HG02870 (cell line): ENCODE measurements at regions not wholly inside any gene's neighbourhood (a gene's known extent, or its start where the extent isn't known, plus 50 kb on each side); places are given as distances from the start of the nearest gene placed in this dataset.
"Not testable (repeated sequence)": the region's sequence is repeated elsewhere in the genome, so short reads cannot be mapped to it uniquely, and the experiment has no call there.

ENCODE experiments used
- ATAC-seq: cut with Tn5 transposase; IDR thresholded peaks from one replicate; pipeline ENCODE4 v1.9.1; 2021; ENCODE audit warnings: mild to moderate bottlenecking, moderate library complexity; ENCODE audit not compliant: unreplicated experiment

DNA sequence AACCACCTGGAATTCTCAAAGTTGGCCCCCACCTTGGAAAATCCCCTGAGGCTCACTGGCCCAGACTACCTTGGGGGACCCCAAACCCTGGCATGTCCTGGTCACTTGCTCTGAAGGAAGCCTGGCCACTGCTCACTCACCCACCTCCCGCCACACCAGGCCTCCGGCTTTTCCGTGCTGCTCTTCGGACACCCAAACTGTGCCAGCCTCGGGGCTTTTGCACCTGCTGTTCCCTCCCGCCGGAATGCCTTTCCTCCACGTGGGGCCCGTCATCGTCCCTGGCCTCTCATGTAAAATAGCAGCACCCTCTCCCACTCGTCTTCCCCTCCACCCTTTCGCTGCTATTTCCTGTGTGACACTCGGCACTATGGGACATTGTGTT lies 87.2 kb upstream of the NCOR2 start:
- ATAC-seq = no peak

DNA sequence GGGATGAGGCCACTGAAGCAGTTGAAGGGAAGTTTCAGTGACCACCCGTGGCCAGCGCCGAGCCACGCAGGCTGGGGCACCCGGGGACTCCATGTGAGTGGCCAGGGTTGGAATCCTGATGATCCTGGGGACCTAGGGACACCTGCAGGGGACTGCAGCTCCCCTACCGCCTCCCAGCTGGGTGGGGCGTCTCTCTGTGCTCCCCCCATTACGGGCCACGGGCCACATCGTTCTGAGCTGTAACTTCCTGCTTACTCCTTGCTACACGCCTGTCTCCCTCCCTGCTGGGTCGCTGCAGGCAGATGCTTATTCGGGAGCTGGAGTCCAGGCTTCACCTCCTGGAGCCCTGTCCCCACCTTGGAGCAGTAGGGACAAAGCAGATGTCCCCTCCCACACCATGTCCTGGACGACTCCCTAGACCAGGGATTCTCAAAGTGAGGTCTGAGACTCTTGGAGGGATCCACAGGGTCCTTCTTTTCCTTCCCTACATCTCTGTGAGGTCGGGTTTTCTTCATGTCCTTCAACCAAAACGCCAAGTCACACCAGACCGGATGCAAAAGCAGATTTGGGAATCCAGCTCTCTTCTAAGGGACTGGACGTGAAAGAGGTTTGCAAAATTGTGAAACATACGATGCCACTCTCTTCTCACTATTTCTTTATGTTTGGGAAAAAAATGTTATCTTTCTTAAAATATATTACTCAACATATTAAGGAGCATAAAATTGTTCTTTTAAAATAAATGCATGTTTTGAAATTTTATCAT lies 85.9 kb upstream of the NCOR2 start:
- ATAC-seq = no peak

DNA sequence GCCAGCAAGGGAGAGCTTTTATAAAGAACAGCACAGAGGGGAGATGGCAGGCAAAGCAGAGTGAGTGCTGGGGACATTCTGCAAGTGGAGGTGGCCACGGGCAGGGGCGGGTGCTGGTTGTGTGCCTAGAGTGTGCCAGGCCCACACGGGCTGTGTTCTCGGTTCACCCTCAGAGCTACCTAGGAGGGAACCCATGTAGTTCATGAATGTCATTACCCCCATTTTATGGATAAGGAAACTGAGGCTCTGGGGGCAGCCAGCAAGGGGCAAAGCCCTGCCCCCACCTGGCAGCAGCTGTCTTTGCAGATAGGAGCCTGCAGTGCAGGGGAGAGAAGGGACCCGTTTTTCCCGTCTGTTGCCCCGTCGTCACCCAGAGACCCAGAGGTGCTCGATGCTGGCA lies 85.2 kb upstream of the NCOR2 start:
- no peak for ATAC-seq

DNA sequence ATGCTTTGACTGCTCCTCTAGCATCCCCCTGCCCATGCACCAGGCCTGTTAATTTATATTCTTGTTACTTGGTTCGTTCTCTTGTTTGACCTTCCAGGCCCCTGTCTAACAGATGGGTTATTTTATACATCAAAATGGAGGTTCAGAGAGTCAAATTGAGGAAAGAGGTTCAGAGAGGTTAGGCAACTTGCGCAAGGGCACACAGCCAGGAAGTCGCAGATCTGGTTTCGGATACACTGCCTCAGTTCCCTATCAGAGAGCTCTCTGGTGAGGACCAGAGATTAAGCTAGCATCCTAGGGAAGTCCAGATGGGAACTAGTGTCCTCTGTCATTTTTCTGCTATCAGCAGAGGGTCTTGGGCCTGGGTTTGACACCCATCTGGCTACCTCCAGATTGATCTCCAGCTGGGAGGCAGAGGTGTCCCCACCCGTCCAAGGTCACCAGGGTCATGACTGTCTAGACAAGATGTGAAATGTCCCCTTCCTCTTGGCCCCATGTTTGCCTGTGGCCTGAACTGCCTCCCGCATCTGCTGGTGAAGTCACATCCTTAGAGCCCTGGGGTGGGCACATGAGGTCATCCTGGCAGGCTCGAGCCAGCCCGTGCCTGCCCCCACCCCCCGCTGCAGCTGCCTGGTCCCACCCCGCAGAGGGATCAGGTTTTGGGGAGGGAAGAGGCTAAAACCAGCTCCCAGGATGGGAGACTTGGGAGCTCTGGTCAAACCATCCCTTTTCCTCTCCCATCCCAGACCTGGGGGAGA lies 84.3 kb upstream of the NCOR2 start:
- ATAC-seq = no peak

DNA sequence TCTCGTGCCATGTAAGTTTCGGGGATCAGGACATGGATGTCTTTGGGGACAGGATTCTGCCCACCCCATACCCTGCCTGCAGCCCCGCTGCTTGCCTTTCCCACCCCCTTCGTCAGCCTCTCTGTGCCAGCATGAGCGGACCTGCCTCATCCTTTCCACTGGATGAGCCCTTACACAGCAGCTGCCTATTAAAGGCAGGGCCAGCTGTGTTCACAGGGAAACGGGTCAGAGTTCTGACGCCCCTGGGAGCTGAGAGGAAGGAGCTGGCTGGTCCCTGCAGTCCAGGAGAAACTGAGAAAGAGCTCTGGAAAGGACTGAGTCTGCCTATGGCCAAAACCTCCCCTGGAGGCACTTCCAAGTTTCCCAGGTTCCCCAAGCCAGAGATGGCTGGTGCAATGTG lies 83.5 kb upstream of the NCOR2 start:
- no peak for ATAC-seq

DNA sequence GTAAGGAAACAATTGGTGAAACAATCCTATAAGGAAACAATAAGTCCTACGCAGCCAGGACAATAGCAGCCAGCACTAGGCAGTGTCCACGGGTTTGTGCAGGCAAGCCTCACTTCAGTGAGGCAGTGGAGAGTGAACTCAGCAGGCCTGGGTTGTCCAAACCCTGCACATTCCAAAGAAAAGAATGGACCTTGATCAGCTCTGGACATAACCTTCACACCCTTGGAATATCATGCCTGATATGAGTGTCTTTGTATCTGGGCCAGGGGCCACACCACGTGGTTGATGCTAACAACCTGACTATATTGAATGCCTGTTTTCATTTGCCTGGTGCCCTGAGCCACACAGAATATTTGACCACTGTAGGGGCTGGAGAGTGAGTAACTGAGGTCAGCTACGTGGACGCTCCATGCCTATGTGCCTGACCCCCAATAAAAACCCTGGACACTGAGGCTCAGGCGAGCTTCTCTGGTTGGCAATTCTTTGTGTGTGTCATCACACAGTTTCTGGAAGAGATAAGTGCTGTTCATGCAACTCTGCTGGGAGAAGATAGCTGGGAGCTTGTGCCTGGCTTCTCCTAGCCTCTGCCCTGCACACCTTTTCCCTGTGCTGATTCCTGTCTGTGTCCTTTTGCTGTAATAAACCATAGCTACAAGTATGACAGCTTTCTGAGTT lies 81.4 kb upstream of the NCOR2 start:
- no peak for ATAC-seq

DNA sequence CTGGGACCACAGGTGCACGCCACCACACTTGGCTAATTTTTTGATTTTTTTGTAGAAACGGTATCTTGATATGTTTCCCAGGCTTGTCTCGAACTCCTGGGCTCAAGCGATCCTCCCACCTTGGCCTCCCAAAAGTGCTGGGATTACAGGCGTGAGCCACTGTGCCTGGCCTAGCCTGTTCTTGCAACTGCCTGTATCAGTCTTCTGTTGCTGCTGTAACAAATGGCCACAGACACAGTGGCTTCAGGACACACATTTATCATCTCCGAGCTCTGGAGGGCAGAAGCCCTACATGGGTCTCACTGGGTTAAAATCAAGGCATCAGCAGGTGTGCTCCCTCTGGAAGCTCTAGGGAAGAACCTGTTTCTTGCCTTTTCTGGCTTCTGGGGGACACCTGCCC lies 79.9 kb upstream of the NCOR2 start:
- no peak for ATAC-seq

DNA sequence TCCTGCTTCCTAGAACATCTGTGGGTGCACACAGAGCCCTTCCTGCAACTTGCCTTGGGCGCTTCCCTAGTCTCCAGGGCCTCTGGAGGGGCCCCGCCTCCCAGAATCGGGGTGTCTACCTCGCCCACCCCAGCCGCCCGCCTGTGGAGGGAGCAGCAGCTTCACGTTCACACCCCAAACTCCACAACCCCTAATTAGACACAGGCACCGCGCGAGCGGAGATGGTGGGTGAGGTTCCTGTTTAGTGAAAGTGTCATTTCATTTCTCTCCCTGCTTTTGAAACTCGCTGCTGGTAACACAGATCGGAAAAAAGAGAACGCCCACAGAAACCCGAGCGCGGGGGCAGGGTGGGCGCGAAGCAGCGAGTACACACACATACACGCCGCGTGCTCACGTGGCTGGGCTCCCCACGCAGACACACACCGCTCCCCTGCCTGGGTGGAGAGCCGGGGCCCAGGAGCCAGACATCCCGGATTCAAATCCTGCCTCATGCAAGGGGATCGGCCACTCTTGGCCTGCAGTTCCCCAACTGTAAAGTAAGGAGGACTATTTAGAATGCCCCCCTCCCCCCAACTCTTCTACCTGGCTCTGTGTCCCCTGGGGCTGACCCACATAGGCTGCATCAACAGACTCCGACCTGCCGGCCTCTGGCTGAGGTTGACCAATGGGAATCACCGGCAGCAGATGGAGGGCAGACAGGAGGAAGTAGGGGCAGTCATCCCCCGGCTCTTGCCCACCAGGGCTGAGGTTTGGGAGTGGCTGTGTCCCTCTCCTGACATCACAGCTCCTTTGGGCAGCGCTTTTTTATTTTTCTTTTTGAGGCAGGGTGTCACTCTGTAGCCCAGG lies 79.2 kb upstream of the NCOR2 start:
- no peak for ATAC-seq

DNA sequence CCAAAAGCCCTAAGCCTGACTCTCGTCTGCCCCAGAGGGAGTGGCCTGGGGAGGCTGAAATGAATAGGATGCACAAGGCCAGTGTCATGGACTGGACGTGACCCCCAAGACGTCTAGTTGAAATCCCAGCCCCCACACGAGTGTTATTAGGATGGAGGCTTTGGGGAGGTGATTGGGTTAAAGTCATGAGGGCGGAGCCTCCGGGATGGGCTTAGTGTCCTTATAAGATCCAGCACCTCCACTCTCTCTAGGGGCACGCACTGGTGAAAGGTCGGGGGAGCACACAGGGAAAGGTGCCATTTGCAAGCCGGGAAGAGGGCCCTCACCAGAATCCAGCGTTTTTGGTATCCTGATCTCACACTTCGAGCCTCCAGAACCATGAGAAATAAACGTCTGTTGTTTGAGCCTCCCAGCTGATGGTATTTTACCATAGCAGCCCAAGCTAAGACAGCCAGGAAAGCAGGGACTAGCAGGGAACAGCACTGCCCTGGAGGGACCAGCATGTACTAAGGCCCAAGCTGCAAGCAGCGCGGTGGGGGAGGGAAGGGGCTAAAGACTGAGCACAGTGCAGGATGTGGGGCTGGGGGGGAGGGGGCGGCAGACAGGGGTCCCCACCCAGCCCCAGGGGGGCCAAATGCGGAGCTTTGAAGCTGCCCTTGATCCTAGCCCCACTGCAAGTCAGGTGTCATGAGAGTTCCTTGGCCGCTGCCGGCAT lies 78.3 kb upstream of the NCOR2 start:
- no peak for ATAC-seq

DNA sequence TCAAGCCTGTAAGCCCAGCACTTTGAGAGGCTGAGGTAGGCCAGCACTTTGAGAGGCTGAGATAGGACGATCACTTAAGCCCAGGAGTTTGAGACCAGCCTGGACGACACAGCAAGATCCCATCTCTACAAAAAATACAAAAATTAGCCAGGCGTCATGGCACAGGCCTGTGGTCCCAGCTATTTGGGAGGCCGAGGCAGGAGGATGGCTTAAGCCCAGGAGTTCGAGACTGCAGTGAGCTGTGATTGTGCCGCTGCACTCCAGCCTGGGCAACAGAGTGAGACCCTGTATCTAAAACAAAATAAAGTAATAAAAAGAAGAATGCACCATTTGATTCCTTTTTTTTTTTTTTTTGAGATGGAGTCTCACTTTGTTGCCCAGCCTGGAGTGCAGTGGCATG lies 76.4 kb upstream of the NCOR2 start:
- ATAC-seq = not testable (repeated sequence)

DNA sequence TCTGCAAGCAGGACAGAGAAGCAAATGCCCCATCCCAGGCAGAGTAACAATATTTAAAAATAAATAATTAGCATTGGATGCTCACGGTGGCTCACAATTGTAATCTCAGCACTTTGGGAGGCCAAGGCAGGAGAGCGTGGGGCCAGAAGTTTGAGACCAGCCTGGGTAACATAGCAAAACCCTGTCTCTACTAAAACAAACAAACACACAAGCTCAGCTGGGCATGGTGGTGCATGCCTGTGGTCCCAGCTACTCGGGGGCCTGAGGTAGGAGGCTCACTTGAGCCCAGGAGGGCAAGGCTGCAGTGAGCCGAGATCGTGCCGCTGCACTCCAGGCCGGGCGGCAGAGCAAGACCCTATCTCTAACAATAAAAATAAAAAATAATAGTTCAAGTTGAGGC lies 74.7 kb upstream of the NCOR2 start:
- ATAC-seq = no peak

DNA sequence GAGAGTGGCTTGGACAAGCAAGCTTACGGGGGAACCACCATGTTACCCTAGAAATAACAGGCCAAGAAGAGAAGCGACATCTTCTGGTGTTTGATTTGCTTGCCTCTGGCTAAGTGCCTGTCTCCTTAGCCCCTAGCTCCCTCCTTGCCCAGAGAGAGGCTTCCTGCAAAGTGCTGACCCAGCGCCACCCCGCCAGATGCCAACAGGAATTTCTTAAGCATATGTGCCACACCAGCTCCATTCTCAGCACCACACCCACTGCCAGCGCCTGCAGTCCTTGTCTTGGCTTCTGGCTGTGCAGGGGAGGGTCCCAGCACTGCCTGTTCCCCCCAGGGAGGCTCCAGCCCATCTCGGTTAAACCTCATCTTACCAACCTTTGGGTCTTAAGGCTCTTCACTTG lies 74.2 kb upstream of the NCOR2 start:
- no peak for ATAC-seq

DNA sequence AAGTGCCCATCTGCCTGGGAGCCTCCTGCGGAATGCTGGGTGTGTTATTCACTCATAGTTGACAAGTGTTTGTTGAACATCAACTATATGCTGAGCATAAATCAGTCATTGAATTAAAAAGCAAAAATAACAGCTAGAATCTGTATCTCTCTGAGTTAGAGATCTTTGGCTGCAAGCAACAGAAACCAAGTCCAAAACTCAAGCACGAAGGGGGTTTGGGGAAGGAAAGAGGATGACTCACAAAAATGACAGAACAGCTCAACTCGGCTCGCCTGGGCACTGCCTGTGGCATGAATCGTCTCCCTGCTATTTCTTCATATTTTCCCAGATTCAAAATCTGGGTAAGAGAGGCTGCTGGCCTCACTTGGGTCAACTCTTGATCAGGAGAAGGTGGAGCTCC lies 72.6 kb upstream of the NCOR2 start:
- ATAC-seq = no peak

DNA sequence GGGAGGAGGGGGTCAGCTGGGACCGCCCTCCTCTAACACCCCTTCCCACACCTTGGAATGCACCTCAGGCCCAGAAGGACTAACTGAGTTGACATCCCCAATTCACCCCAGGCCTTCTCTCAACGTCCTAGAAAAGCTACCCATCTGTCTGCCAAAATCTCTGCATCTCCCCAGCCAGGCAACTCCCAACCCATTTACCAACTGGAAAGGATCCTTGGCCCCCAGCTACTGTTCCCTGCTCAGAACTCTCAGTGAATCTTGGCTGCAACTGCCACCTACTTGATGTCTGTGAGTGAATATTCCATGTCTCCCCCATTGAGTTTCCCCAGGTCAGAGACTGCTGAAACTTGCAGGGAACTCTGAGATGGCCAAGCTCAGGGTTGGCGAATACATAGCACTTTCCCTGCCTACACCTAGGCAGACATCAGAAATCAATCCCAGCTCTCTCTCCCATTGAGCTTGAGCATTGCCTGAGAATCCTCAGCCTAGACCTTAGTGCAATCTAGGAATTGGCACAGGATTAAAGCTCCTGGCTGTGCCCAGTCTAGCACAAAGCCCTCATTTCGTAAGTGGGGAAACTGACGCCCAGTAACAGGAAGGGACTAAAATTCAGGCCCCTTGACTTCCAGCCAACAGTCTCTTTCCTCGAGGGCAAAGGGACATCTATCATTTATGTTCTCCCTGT lies 71.9 kb upstream of the NCOR2 start:
- no peak for ATAC-seq

DNA sequence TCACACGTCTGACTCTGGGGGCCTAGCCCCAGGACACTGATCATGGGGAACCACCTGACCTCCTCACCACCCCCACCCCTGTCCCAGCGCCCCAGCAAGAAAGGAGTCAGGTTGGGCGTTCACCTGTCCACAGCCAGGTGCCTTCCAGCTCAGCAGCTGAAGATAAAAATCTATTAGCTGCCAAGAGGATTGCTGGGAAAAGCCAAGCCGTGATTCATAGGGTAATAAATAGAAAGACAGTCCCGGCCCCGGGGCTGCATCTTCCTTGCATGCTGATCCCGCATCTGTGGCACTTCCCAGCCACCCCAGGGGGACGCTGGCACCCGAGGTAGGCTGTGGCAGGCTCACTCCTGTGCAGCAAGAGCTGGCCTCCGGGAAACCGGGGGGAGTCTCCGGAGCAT lies 70.2 kb upstream of the NCOR2 start:
- no peak for ATAC-seq

DNA sequence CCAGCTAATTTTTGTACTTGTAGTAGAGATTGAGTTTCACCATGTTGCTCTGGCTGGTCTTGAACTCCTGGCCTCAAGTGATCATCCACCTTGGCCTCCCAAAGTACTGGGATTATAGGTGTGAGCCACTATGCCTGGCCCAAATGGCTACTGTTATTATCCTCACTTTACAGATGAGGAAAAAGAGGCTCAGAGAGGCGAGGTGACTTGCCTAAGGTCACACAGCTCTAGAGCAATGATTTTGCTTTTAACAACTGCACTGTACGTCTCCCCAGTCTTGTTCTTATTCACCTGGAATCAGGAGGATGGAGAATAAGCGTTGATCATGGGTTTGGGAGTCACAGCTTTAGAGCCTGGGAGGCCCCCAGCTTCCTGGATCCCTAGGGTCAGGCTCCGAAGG lies 69.8 kb upstream of the NCOR2 start:
- ATAC-seq = no peak

DNA sequence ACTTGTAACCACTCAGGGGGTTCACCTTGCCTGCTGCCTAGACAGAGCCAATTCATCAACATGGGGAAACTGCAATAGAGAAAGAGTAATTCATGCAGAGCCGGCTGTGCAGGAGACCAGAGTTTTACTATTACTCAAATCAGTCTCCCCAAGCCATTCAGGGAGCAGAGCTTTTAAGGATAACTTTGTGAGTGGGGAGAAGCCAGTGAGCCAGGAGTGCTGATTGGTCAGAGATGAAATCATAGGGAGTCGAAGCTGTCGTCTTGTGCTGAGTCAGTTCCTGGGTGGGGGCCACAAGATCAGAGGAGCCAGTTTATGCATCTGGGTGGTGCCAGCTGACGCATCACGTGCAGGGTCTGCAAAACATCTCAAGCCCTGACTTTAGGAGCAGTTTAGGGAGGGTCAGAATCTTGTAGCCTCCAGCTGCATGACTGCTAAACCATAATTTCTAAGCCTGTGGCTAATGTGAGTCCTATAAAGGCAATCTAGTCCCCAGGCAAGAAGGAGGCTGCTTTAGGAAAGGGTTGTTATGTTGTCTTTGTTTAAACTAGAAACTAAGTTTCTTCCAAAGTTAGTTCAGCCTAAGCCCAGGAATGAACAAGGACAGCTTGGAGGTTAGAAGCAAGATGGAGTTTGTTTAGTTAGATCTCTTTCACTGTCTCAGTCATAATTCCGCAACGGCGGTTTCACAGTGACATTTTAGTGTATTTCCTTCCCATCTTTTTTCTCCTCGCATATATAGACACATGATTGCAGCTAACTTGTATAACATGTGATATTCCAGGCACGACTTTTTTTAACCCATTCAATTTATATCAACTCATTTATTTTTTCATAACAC lies 68.9 kb upstream of the NCOR2 start:
- ATAC-seq = no peak

DNA sequence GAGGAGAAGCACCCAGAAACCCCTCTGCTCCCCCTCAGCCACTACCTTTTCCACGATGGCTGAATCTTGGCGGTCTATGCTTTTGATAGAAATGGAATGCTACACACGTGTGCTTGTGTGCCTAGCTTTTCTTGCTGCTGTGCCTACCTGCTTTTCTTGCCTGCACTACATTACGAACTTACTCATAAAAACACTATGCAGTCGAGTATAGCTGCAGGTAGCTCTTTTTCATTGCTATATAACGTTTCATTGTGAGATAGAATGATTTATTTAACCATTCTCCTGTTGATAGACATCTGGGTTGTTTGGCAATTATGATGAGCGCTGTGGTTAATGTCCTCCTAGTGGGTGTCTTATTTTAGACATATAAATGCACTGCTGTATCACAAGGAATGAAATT lies 67.9 kb upstream of the NCOR2 start:
- ATAC-seq = no peak
